UCSD-AML1 (cell line): ENCODE measurements at regions not wholly inside any gene's neighbourhood (a gene's known extent, or its start where the extent isn't known, plus 50 kb on each side); places are given as distances from the start of the nearest gene placed in this dataset.

Experiments used
- DNase-seq: peaks from one replicate; lab custom pipeline; 2025; ENCODE audit not compliant: unreplicated experiment; lab: John Stamatoyannopoulos, UW

DNA sequence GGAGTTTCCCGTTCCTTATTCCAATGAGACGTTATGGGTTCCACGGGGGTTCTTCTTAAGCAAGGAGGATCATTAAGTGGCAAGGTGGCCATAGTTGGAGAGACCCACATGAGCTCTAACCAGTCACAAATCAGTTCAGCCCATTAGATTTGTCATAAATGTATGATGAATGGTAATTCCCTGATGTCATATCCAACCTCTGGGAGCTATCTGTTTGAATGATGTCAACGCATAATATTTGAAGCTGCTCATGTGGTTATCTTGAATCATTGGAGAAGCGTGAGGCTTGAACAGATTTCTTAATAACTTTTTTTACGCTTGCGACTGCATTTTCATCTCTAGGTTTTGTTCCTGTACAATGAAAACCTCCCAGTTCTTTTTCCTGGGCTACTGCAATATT, 270.4 kb upstream of the EEF2KMT start:
- no peak for DNase-seq

DNA sequence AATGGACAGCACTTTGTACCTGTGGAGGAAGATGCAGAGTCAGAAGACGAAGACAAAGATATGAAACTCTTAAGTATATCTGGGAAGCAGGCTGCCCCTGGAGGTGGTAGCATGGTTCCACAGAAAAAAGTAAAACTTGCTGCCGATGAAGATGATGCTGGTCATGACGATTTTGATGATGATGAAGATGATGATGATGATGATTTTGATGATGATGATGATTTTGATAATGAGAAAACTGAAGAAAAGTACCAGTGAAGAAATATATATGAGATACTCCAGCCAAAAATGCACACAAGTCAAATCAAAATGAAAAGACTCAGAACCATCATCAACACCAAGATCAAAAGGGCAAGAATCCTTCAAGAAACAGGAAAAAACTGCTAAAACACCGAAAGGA, 268.5 kb upstream of the EEF2KMT start:
- no peak for DNase-seq

DNA sequence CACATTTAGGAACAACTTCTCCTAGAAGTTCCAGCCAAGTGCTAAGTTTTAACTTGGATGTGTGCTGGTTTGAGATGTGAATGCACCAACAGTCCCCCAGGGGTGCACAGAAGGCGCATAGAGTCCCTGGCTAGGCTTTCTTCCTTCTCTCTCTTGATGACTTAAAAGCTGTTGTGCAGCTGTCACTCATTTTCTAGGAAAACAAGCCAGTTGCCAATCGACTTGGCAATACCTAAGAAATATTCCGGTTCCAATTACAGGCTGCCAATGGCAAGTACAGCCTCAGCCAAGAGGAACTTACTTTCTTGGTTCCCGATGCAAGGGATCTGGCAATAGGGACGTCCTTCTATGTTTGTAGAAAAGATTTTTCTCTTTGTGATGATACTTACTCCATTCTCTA, 266.6 kb upstream of the EEF2KMT start:
- DNase-seq = no peak

DNA sequence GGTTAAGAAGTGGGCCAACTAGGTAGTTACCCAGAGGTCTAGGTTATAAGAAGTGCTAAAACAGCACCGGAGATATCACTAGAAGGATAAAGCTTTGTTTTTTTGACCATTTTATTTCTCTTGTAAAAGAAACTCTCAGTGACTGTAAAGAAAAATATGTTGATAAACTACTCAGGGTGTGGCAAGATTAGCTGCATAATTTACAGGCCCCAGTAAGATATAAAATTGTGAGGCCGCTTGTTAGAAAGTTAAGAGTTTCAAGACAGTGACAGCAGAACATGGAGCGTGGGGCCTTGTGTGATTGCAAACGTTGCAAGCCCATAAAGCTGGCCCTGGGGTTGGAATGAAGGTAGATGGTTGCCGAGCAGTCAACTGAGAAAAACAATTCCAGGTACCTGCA, 263.7 kb upstream of the EEF2KMT start:
- no peak for DNase-seq

DNA sequence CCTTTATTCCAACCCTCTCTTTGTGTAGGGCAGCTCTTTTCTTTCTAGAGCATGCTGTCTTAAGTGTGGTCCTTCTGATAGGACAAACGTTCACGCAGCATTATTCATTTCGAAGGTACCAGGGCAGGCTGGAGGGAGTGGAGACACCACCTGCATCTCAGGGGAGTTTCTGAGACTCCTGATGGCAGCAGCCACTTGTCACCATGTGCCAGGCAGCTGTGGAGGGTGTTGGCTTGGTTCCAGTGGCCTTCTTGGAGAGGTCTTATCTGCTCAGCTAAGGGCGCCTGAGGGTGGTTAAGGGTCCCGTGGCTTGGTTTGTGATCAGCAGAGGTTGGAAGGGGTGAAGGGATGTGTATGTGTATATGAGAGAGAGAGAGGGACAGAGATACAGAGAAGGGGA, 257.1 kb upstream of the EEF2KMT start:
- DNase-seq = no peak

DNA sequence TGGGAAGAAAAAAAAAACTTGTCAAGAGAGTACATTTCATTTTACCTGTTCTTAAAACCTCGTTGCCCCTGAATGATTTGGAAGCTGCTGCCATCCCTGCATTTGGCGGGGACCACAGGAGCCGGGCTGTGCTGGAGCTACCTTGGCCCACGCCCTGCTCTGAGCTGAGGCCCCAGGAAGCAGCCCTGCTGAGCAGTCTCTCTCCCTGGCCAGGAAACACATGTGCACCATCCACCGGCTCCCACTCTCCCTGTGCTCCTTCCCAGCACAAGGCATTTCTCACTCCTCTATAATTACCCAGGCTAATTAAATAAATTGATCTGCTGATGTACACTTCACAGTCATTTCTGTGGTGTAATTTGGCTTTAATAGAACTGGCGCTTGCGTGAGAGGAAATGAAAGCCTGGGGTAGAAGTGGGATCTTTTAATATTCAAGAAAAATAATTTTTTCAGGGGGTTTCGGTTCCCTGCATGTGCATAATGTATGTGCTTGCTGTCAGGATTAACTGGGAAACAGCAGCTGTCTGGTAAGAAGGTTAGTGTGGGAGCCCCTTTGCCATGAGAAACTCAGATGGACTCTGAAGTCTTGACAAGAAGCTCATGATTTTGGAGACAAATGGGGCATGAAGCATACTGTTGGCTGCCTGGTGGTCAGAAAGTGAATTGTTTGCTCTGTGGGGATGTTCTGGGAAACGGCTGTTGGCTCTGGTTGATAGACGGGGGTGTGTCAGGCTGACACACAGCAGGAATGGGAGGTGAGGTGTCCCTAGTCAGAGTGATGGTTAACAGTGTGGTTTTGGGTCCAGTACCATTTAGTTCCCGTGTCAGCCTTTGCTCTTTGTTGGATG, 252.3 kb upstream of the EEF2KMT start:
- no peak for DNase-seq

DNA sequence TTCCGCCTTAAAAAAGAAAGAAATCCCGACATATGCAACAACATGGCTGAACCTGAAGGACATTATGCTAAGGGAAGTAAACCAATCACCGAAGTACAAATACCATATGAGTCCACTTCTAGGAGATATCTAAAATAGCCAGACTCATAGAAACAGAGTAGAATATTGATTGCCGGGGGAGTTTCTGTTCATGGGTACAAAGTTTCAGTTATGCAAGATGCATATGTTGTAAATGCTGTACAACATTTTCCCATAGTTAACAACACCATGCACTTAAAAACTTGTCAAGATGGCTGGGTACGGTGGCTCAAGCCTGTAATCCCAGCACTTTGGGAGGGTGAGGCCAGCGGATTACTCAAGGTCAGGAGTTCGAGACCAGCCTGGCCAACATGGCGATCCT, 251.5 kb upstream of the EEF2KMT start:
- no peak for DNase-seq

DNA sequence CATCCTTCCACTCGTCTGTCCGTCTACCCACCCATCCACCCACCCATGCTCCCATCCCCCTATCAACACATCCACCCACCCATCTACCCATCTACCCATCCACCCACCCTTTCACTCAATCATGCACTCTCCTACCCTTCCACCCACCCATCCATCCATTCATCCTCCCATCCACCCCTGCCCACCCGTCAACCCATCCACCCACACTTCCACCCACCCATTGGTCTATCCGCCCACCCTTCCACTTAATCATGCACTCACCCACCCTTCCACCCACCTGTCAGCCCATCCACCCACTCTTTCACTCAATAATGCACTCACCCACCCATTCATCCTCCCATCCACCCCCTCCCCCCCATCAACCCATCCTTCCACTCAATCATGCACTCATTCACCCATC, 250.0 kb upstream of the EEF2KMT start:
- DNase-seq = no peak

DNA sequence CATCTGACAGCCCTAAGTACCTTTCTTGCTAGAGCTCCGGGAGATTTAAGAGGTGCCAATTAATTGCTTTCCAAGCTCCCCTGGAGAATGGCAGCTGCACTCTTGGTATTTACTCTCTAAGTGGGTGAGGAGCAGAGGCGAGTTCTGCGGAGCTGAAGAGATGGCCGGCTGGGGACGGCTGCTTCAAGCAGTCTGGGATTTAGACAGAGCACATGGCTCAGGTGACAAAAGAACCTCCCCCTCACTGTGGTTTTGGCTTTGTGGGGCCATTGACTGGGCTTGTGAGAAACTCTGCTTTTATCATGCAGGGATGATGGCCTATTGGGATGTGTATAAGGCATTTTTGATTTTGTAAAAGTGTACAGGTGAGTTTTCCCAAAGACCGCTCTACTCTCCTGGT, 239.3 kb upstream of the EEF2KMT start:
- no peak for DNase-seq

DNA sequence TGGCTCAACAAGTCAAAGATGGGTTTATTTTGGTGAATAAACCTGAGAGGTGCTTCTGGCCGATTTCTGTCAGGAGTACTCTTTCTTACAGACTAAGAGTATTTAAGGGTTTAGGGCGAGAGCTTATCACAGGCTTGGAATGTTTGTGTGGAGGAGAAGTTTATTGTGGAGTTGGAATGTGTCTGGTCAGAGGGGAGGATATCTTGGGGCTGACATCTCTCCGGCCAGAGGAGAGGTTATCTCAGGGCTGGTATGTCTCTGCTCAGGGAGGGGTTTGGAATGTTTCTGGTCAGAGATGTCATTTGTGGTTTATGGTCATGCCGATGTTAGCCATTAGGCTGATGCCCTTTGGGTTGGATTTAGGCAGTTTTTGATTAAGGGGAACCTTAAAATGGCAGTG, 236.4 kb upstream of the EEF2KMT start:
- no peak for DNase-seq

DNA sequence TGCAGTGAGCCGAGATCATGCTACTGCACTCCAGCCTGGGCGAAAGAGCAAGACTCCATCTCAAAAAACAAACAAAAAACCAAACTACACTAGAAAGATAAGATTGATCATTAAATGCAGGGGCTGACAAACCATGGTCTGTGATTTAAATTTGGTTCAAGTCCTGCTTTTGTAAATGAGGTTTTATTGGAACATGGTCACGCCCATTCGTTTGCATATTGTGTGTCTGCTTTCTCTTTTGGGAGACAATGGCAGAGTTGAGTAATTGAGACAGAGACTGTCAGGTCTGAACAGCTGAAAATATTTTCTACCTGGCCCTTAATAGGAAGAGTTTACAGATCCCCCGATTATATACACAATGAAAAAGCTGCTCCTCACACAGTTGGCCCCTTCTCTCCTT, 235.5 kb upstream of the EEF2KMT start:
- DNase-seq = no peak

DNA sequence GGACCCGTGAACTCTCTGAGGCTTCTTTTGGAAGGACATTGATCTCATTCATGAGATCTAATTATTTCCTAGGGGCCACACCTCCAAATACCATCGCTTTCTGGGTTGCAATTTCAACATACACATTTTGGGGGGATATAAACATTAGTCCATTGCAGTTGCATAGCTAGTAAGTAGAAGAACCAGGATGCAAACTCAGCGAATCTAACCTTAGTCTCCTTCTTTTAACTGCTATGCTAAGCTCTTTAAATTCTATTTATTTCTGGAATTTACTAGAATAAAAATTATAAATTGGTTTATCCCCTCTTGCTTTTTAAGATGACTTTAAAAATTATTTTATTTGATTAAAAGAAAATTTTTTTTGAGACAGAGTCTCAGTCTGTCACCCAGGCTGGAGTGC, 232.5 kb upstream of the EEF2KMT start:
- no peak for DNase-seq

DNA sequence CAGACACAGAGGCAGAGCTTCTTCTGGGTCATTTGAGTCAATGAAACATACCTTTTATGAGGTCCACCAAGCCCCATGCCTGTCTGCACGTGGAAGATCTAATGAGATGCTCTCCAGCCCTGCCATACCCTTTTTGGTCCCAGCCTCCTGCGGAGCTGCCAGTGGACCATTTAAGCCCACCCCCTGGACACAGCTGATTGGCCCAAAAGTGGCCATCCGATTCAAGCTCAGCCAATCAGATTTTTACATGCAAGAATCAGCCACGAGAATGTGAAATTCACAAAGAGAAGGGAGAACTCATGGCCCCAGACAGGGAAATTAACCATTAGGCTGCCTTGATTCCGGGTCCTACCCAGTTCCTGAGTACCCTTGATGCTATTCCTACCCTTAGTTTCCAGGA, 231.0 kb upstream of the EEF2KMT start:
- no peak for DNase-seq

DNA sequence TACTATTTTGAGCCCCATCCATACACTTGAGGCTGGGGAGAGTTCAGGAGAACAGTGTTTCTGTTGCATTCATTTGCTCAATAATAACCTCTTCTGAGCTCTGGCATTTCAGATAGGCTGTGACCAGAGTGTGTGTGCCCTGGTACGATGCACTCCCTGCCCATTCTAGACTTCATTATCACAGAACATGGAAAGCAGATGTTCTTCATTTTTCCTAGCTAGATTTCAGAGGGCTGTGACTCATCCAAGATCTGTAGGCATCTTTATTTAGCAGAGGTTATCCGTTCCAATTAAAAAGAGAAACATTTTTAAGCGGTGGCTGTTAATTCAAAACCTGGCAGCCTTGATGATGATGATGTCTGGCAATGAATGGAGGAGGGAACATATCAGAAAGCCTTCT, 228.8 kb upstream of the EEF2KMT start:
- no peak for DNase-seq

DNA sequence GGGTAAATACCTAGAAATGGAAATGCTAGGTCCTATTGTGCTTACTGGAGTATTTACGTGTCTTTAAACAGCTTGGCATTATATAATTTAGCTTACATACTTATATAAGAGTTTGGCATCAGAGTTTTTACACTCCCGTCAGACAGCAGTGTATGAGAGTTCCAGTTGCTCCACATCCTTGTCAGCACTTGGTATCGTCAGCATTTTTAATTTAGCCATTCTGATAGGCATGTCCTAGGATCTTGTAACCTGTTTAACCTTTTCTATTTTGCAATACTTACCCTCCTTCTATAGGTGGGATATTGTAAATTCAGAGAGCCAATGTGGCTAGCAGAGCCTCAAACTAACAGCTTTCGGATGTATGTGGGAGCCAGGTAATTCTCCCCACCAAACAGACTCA, 228.3 kb upstream of the EEF2KMT start:
- DNase-seq = no peak

DNA sequence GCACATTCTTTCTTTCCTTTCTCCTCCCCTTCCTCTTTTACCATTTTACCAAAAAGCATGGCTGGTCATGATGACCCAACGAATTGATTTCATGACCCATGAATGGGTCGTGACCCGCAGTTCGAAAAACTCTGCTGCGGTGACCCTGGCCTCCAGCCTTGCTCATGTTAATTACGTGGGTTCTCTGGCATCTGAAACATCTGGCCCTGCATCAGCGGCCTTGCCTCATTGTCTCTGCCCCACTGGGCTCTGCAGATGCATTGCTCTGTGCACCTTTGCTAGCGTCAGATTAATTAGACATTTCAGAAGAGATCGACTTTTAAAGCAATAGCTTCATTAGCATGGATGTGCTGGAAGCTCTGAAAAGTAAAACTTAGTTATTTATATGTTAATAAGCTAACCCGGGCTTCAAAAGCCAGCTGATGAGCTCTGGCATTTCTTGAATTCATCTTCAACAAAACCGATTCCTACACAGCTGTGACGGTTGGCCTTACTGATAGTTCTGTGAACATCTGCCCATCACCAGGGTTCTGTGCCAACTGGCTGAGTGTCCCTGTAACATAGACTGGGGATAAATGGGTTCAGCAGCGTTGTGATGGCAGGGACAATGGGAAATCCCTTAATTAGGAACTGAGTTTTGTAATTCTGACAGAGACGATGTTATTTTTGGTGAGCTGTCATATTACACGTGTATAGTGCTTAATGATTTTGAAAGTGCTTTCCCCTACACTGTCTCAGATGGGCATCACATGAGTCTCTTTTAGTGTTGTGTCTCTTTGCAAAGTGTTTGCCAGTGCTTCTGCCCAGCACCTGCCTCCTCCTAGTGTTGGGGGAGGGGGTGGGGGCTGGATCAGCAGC, 225.9 kb upstream of the EEF2KMT start:
- DNase-seq = no peak

DNA sequence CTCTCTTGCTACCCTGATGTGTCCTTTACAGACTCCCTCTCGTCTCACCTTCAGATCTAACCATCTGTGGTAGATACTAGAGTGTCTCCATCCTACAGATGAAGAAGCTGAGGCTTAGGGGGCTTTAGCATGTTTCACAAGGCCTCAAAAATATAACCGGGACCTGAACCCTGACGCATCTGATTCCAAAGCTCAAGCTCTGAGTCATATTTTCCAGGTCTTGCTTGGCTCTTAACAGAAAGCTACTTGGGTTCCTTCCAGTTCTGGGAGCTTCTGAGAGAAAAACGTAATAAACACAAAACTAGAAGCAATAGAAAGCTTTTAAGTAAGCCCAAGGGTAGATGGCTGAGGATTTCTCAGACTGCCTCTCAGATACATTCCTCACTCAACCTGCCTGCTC, 224.3 kb upstream of the EEF2KMT start:
- DNase-seq = no peak

DNA sequence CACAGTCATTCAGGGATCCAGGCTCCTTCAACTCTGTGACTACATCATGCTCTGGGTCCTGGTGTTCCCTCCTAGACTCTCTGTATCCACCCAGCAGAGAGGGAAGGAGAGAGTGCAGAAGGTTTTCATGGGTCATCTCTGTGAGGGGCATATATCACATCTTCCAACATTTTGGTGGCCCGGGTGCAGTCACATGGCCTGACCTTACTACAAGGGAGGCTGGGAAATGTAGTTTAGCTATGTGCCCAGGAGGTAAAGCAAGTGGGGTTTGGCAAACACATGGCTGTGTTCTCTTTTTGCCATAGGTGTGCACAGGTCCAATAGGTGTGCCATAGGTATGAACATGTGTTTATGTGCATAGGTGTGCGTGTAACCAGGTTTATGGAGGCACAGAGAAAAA, 222.2 kb upstream of the EEF2KMT start:
- DNase-seq = no peak

DNA sequence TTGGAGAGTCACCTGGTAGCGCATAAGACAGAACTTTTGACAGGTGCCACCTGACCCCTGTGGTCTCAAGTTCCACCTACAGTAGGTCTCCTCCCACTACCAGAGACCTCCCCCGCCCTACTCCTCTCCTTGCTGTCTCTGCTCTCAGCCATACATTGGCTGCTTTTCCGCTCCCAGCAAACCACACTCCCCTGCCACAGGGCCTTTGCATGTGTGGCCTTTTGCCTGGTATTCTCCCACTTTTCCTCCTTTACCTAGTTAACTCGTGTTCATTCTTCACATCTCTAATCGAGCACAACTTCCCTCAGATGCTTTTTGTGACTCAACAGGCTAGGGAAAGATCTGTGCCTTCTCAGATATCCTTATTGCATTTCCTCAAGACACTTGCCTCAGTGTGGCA, 218.3 kb upstream of the EEF2KMT start:
- no peak for DNase-seq

DNA sequence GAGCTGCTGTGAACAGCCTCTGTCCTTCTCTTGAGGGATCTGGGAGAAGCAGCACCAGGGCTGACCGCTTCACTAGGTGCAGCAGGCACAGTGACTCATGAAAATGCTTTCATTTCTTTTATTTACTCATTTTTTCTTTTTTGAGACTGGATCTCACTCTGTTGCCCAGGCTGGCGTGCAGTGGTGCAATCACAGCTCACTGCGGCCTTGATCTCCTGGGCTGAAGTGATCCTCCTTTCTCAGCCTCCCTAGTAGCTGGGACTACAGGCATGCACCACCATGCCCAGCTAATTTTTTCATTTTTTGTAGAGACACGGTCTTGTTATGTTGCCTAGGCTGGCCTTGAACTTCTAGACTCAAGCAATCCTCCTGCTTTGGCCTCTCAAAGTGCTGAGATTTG, 216.8 kb upstream of the EEF2KMT start:
- no peak for DNase-seq

DNA sequence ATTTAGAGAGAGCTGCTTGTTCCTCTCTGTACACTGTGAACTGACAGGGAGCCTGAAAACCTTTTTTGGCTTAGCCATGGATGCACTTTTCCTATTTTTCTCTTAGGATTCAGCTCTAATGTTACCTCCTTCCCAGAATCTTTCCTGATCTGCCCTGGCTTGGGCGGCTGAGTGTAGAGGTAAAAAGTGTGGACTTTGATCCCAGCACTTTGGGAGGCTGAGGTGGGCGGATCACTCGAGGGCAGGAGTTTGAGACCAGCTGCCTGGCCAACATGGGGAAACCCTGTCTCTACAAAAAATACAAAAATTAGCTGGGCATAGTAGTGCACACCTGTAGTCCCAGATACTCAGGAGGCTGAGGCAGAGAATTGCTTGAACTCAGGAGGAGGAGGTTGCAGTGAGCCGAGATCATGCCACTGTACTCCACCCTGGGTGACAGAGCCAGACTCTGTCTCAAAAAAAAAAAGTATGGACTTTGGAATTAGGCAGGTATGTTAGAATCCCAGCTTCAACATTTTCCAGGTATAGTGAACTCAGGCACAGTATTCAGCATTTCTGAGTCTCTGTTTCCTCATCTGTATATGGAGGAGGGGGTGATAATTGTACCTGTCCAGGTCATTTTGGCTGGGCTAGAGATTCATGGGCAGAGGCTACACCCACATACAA, 212.5 kb upstream of the EEF2KMT start:
- no peak for DNase-seq

DNA sequence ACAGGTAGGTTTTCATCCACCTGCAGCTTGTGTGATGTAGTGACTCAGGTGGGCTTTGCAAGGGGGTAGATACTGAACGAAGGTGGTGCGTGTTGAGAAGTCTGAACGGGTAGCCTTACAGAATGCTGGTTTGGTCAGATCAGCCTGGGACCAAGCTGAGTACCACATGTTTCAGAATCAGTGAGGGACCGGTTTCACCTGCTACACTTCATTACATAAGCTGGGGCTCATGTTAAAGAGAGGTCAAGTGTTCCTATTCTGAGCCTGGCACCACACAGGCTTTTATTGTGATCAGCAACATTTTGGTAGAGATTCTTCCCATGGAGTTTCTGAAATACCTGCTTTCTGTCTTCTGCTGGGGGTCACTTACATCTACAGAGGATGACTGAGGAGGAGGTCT, 207.4 kb upstream of the EEF2KMT start:
- DNase-seq = no peak
